ENCODE measurements at regions not wholly inside any gene's neighbourhood (a gene's known extent, or its start where the extent isn't known, plus 50 kb on each side); places are given as distances from the start of the nearest gene placed in this dataset.
"Not testable (repeated sequence)": the region's sequence is repeated elsewhere in the genome, so short reads cannot be mapped to it uniquely, and the experiment has no call there.

GRCh38 chr18:22525883-22526282 is 108.2 kb upstream of the CTAGE1 start:
- Histone ChIP-seq H3K36me3 (ENCODE audit: control insufficient read depth in 1 of 2, insufficient read depth in 2 of 2, low read depth in 1 of 2, low read length in 2 of 2) (no peaks in the 10 kb centered on the region), H2AFZ (ENCODE audit: low read depth, low read length) (no peak overlapping the region), H3K14ac (ENCODE audit: low read length in 2 of 2) (no peak overlapping the region), H2BK12ac (ENCODE audit: low read length in 2 of 2) (no peak overlapping the region), H3K9me3 (ENCODE audit: control insufficient read depth, low read length) (no peaks in the 10 kb centered on the region), H2BK120ac (ENCODE audit: low read depth, low read length) (no peak overlapping the region), H3K4me2 (ENCODE audit: low read length, poor library complexity, severe bottlenecking) (no peak overlapping the region), H3K18ac (ENCODE audit: low read depth in 1 of 2, low read length in 2 of 2) (no peak overlapping the region), H2BK5ac (ENCODE audit: low read depth, low read length, poor library complexity, severe bottlenecking) (no peak overlapping the region), H3K23ac (ENCODE audit: low read length in 2 of 2) (no peak overlapping the region), H3K4ac (ENCODE audit: low read depth in 1 of 2, low read length in 2 of 2) (no peak overlapping the region), H3K4me1 (ENCODE audit: control insufficient read depth, insufficient read depth, low read depth, low read length) (no peaks in the 10 kb centered on the region), H2AK5ac (ENCODE audit: low read length, severe bottlenecking) (no peak overlapping the region), H3K9ac (ENCODE audit: low read length) (no peak overlapping the region), H3K27me3 (ENCODE audit: control insufficient read depth in 1 of 2, insufficient read depth in 1 of 2, low read length in 2 of 2) (no peaks in the 10 kb centered on the region), H4K91ac (ENCODE audit: low read length) (no peak overlapping the region), H4K8ac (ENCODE audit: low read length) (no peak overlapping the region), H2BK15ac (ENCODE audit: low read depth, poor library complexity, severe bottlenecking) (no peak overlapping the region), H3K79me1 (replicated peaks; ENCODE audit: low read length, poor library complexity, severe bottlenecking) (no peaks in the 10 kb centered on the region), H3K27ac (ENCODE audit: low read length, poor library complexity, severe bottlenecking) (no peak overlapping the region), H3K4me3 (ENCODE audit: insufficient read depth in 1 of 2, low read depth in 1 of 2, low read length in 2 of 2) (no peak overlapping the region)
- DNase-seq: no peak
- WGBS: 90% methylated on average over 3 of the region's 3 CpGs

- no peak overlapping the region for H2BK120ac ChIP-seq (ENCODE audit: low read depth, low read length)
- no peak overlapping the region for H4K8ac ChIP-seq (ENCODE audit: low read length)
- no peak overlapping the region for H3K4me3 ChIP-seq (ENCODE audit: insufficient read depth in 1 of 2, low read depth in 1 of 2, low read length in 2 of 2)
- no peak overlapping the region for H3K18ac ChIP-seq (ENCODE audit: low read depth in 1 of 2, low read length in 2 of 2)
- H3K4me2 ChIP-seq (ENCODE audit: low read length, poor library complexity, severe bottlenecking): no peak overlapping the region
- no peaks in the 10 kb centered on the region for H3K36me3 ChIP-seq (ENCODE audit: control insufficient read depth in 1 of 2, insufficient read depth in 2 of 2, low read depth in 1 of 2, low read length in 2 of 2)
- no peak overlapping the region for H2BK15ac ChIP-seq (ENCODE audit: low read depth, poor library complexity, severe bottlenecking)
- WGBS: 96% methylated on average over 3 of the region's 3 CpGs
- no peaks in the 10 kb centered on the region for H3K9me3 ChIP-seq (ENCODE audit: control insufficient read depth, low read length)
- no peaks in the 10 kb centered on the region for H3K79me1 ChIP-seq (replicated peaks; ENCODE audit: low read length, poor library complexity, severe bottlenecking)
- H3K27ac ChIP-seq (ENCODE audit: low read length, poor library complexity, severe bottlenecking): no peak overlapping the region
- H3K27me3 ChIP-seq (ENCODE audit: control insufficient read depth in 1 of 2, insufficient read depth in 1 of 2, low read length in 2 of 2): no peaks in the 10 kb centered on the region
- no peak overlapping the region for H3K14ac ChIP-seq (ENCODE audit: low read length in 2 of 2)
- H3K23ac ChIP-seq (ENCODE audit: low read length in 2 of 2): no peak overlapping the region
- DNase-seq: no peak
- no peak overlapping the region for H2AK5ac ChIP-seq (ENCODE audit: low read length, severe bottlenecking)
- H3K4me1 ChIP-seq (ENCODE audit: control insufficient read depth, insufficient read depth, low read depth, low read length): no peaks in the 10 kb centered on the region
- no peak overlapping the region for H2BK5ac ChIP-seq (ENCODE audit: low read depth, low read length, poor library complexity, severe bottlenecking)
- H4K91ac ChIP-seq (ENCODE audit: low read length): no peak overlapping the region
- no peak overlapping the region for H3K9ac ChIP-seq (ENCODE audit: low read length)
- H2BK12ac ChIP-seq (ENCODE audit: low read length in 2 of 2): no peak overlapping the region
- no peak overlapping the region for H2AFZ ChIP-seq (ENCODE audit: low read depth, low read length)
- no peak overlapping the region for H3K4ac ChIP-seq (ENCODE audit: low read depth in 1 of 2, low read length in 2 of 2)
These were observed 110.6 kb upstream of the CTAGE1 start for GRCh38 chr18:22528291-22528690.

- H3K27ac ChIP-seq (ENCODE audit: low read length, poor library complexity, severe bottlenecking); H2AK5ac ChIP-seq (ENCODE audit: low read length, severe bottlenecking); H3K4me1 ChIP-seq (ENCODE audit: control insufficient read depth, insufficient read depth, low read depth, low read length); H4K8ac ChIP-seq (ENCODE audit: low read length); H3K9me3 ChIP-seq (ENCODE audit: control insufficient read depth, low read length); H2BK120ac ChIP-seq (ENCODE audit: low read depth, low read length); H3K23ac ChIP-seq (ENCODE audit: low read length in 2 of 2); H3K4me3 ChIP-seq (ENCODE audit: insufficient read depth in 1 of 2, low read depth in 1 of 2, low read length in 2 of 2); H3K36me3 ChIP-seq (ENCODE audit: control insufficient read depth in 1 of 2, insufficient read depth in 2 of 2, low read depth in 1 of 2, low read length in 2 of 2); H2BK15ac ChIP-seq (ENCODE audit: low read depth, poor library complexity, severe bottlenecking); H4K91ac ChIP-seq (ENCODE audit: low read length); DNase-seq; H3K79me1 ChIP-seq (replicated peaks; ENCODE audit: low read length, poor library complexity, severe bottlenecking); H3K9ac ChIP-seq (ENCODE audit: low read length); H2BK12ac ChIP-seq (ENCODE audit: low read length in 2 of 2); H2AFZ ChIP-seq (ENCODE audit: low read depth, low read length); H3K18ac ChIP-seq (ENCODE audit: low read depth in 1 of 2, low read length in 2 of 2); H3K4me2 ChIP-seq (ENCODE audit: low read length, poor library complexity, severe bottlenecking); H2BK5ac ChIP-seq (ENCODE audit: low read depth, low read length, poor library complexity, severe bottlenecking); H3K4ac ChIP-seq (ENCODE audit: low read depth in 1 of 2, low read length in 2 of 2); H3K27me3 ChIP-seq (ENCODE audit: control insufficient read depth in 1 of 2, insufficient read depth in 1 of 2, low read length in 2 of 2); H3K14ac ChIP-seq (ENCODE audit: low read length in 2 of 2): not testable (repeated sequence)
- 100% methylated on average over 1 of the region's 4 CpGs for WGBS
These were observed 117.0 kb upstream of the CTAGE1 start for GRCh38 chr18:22534706-22535105.

DNA sequence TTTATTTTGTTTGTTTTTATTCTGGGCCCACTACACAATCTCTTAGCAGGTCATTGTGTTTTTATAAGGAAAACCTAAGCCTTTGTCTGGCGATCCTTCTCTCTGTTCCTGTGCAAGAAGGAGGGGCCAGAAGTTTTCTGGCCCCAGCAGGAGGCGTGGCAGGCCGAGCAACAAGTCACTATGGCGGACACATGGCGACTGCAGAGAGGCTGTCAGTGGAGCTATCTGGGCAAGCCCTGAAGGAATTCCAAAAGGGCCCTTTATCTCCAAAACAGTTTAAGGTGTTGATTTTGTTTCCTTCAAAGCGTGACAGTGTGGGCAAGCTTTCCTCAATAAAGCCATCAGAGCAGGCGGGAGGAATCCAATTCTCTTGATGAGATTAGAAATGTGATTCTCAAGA is 118.8 kb upstream of the CTAGE1 start:
- H2BK120ac ChIP-seq (ENCODE audit: low read depth, low read length): peak overlapping the region; percentile 49
- no peak overlapping the region for H2AK5ac ChIP-seq (ENCODE audit: low read length, severe bottlenecking)
- no peak overlapping the region for H3K27ac ChIP-seq (ENCODE audit: low read length, poor library complexity, severe bottlenecking)
- H3K79me1 ChIP-seq (replicated peaks; ENCODE audit: low read length, poor library complexity, severe bottlenecking): no peaks in the 10 kb centered on the region
- no peak overlapping the region for H3K9ac ChIP-seq (ENCODE audit: low read length)
- H3K9me3 ChIP-seq (ENCODE audit: control insufficient read depth, low read length): no peaks in the 10 kb centered on the region
- no peak overlapping the region for H2AFZ ChIP-seq (ENCODE audit: low read depth, low read length)
- H3K4me1 ChIP-seq (ENCODE audit: control insufficient read depth, insufficient read depth, low read depth, low read length): no peaks in the 10 kb centered on the region
- H2BK15ac ChIP-seq (ENCODE audit: low read depth, poor library complexity, severe bottlenecking): no peak overlapping the region
- H3K27me3 ChIP-seq (ENCODE audit: control insufficient read depth in 1 of 2, insufficient read depth in 1 of 2, low read length in 2 of 2): no peaks in the 10 kb centered on the region
- H3K14ac ChIP-seq (ENCODE audit: low read length in 2 of 2): no peak overlapping the region
- H3K4ac ChIP-seq (ENCODE audit: low read depth in 1 of 2, low read length in 2 of 2): no peak overlapping the region
- WGBS: 80% methylated on average over 7 of the region's 7 CpGs
- H3K23ac ChIP-seq (ENCODE audit: low read length in 2 of 2): no peak overlapping the region
- H2BK12ac ChIP-seq (ENCODE audit: low read length in 2 of 2): no peak overlapping the region
- H3K4me2 ChIP-seq (ENCODE audit: low read length, poor library complexity, severe bottlenecking): no peak overlapping the region
- no peak overlapping the region for H2BK5ac ChIP-seq (ENCODE audit: low read depth, low read length, poor library complexity, severe bottlenecking)
- H3K36me3 ChIP-seq (ENCODE audit: control insufficient read depth in 1 of 2, insufficient read depth in 2 of 2, low read depth in 1 of 2, low read length in 2 of 2): no peaks in the 10 kb centered on the region
- H4K91ac ChIP-seq (ENCODE audit: low read length): no peak overlapping the region
- no peak for DNase-seq
- no peak overlapping the region for H4K8ac ChIP-seq (ENCODE audit: low read length)
- H3K18ac ChIP-seq (ENCODE audit: low read depth in 1 of 2, low read length in 2 of 2): no peak overlapping the region
- no peak overlapping the region for H3K4me3 ChIP-seq (ENCODE audit: insufficient read depth in 1 of 2, low read depth in 1 of 2, low read length in 2 of 2)

Data from mesenchymal stem cell (in vitro differentiated cells and primary cell).